ENCODE measurements at regions not wholly inside any gene's neighbourhood (a gene's known extent, or its start where the extent isn't known, plus 50 kb on each side); places are given as distances from the start of the nearest gene placed in this dataset.

GRCh38 chr9:106035806-106036205, 341.5 kb downstream of the TMEM38B start:
- TF ChIP-seq YY1 (IDR thresholded peaks at IDR 0.05; ENCODE audit: insufficient read depth, insufficient read length) = no peak
- no peak for TF ChIP-seq SUZ12 (IDR thresholded peaks at IDR 0.05; ENCODE audit: extremely low read depth, insufficient read depth, insufficient read length)
